IMR-90 (cell line): ENCODE measurements at regions not wholly inside any gene's neighbourhood (a gene's known extent, or its start where the extent isn't known, plus 50 kb on each side); places are given as distances from the start of the nearest gene placed in this dataset.

Experiments used
- ATAC-seq: fragments of 200-7000 bp; cut with Tn5 transposase; 2 replicates; pipeline ENCODE4 v1.9.1; 2020; ENCODE audit warnings: low read depth, mild to moderate bottlenecking, moderate library complexity
- BruUV-seq: library from RNA; stranded (reverse); fragments of 400-500 nt; replicated peaks from 2 replicates; lab custom pipeline; 2021; lab: Mats Ljungman, UMichigan
- CTCF ChIA-PET: fragments of 300-600 bp; formaldehyde crosslinking; extraction: SDS; loops from one replicate; lab custom pipeline; 2021; ENCODE audit warnings: antibody characterized with exemption; lab: Yijun Ruan, JAX
- POLR2A ChIA-PET: fragments of 300-600 bp; sonication (Branson Sonifier 250); formaldehyde crosslinking; loops from one replicate; lab custom pipeline; 2022; ENCODE audit warnings: antibody characterized with exemption; ENCODE audit not compliant: unreplicated experiment; lab: Charles Lee
- DNase-seq: peaks from one replicate; pipeline ENCODE4 v3.0.0; 2013
- H2AFZ ChIP-seq: replicated peaks from 2 replicates; pipeline ENCODE3; 2013; ENCODE audit warnings: low read length, mild to moderate bottlenecking; ENCODE audit not compliant: poor library complexity
- H2AK5ac ChIP-seq: 2 replicates; pipeline ENCODE4 v1.6.1; 2013; ENCODE audit warnings: low read depth, low read length, inconsistent platforms
- H2AK9ac ChIP-seq: replicated peaks from 2 replicates; pipeline ENCODE3; 2013; ENCODE audit warnings: mild to moderate bottlenecking, low read depth, low read length, moderate library complexity; ENCODE audit not compliant: poor library complexity
- H2BK120ac ChIP-seq: 2 replicates; pipeline ENCODE4 v1.6.1; 2013; ENCODE audit warnings: low read depth, low read length, inconsistent platforms
- H2BK15ac ChIP-seq: 3 replicates; pipeline ENCODE4 v1.6.1; 2013; ENCODE audit warnings: low read depth, low read length, inconsistent platforms
- H2BK20ac ChIP-seq: 2 replicates; pipeline ENCODE4 v1.6.1; 2013; ENCODE audit warnings: low read depth, mild to moderate bottlenecking, inconsistent platforms, low read length, moderate library complexity
- H2BK5ac ChIP-seq: 2 replicates; pipeline ENCODE4 v1.6.1; 2013; ENCODE audit warnings: mild to moderate bottlenecking, low read depth, low read length, inconsistent platforms; ENCODE audit not compliant: poor library complexity, severe bottlenecking
- H3K14ac ChIP-seq: replicated peaks from 2 replicates; pipeline ENCODE4 v1.6.1; 2013; ENCODE audit warnings: low read depth, low read length, inconsistent platforms
- H3K18ac ChIP-seq: 2 replicates; pipeline ENCODE4 v1.6.1; 2013; ENCODE audit warnings: low read depth, low read length, control low read depth
- H3K23ac ChIP-seq: 2 replicates; pipeline ENCODE4 v1.6.1; 2013; ENCODE audit warnings: low read depth, low read length, inconsistent platforms
- H3K27ac ChIP-seq: 2 replicates; pipeline ENCODE4 v1.5.1; 2013; ENCODE audit warnings: mild to moderate bottlenecking, control low read depth, low read length; ENCODE audit not compliant: insufficient read depth
- H3K27me3 ChIP-seq: 2 replicates; pipeline ENCODE4 v1.6.1; 2013; ENCODE audit warnings: low read length; ENCODE audit not compliant: control insufficient read depth, insufficient read depth
- H3K36me3 ChIP-seq: 2 replicates; pipeline ENCODE4 v1.6.1; 2013; ENCODE audit warnings: low read length, mixed read lengths; ENCODE audit not compliant: control insufficient read depth, insufficient read depth
- H3K4ac ChIP-seq: 2 replicates; pipeline ENCODE4 v1.6.1; 2013; ENCODE audit warnings: low read depth, low read length, inconsistent platforms
- H3K4me1 ChIP-seq: 2 replicates; pipeline ENCODE4 v1.6.1; 2013; ENCODE audit warnings: low read length, mixed read lengths; ENCODE audit not compliant: control insufficient read depth, insufficient read depth
- H3K4me2 ChIP-seq: 2 replicates; pipeline ENCODE4 v1.6.1; 2013; ENCODE audit warnings: low read depth, mild to moderate bottlenecking, control low read depth, low read length, moderate library complexity
- H3K4me3 ChIP-seq: 2 replicates; pipeline ENCODE4 v1.5.1; 2013; ENCODE audit warnings: low read depth, mild to moderate bottlenecking, control low read depth, low read length, moderate library complexity; ENCODE audit not compliant: insufficient read depth
- H3K56ac ChIP-seq: 2 replicates; pipeline ENCODE4 v1.6.1; 2013; ENCODE audit warnings: low read length, inconsistent platforms; ENCODE audit not compliant: insufficient read depth; ENCODE audit errors: extremely low read depth
- H3K79me1 ChIP-seq, 2 experiments: 2 replicates each; pipeline ENCODE4 v1.6.1; 2013; ENCODE audit warnings: low read length in 2 of 2, inconsistent platforms in 1 of 2, low read depth in 1 of 2
- H3K9ac ChIP-seq: 2 replicates; pipeline ENCODE4 v1.6.1; 2013; ENCODE audit warnings: low read depth, low read length, control low read depth
- H3K9me1 ChIP-seq: 2 replicates; pipeline ENCODE4 v1.6.1; 2013; ENCODE audit warnings: low read length, inconsistent platforms; ENCODE audit not compliant: insufficient read depth
- H3K9me3 ChIP-seq: 2 replicates; pipeline ENCODE4 v1.6.1; 2013; ENCODE audit warnings: low read length; ENCODE audit not compliant: control insufficient read depth, insufficient read depth
- H4K20me1 ChIP-seq: 2 replicates; pipeline ENCODE4 v1.6.1; 2013; ENCODE audit warnings: low read length, inconsistent platforms; ENCODE audit not compliant: insufficient read depth
- H4K5ac ChIP-seq: 2 replicates; pipeline ENCODE4 v1.6.1; 2013; ENCODE audit warnings: mild to moderate bottlenecking, low read depth, low read length, control low read depth
- H4K8ac ChIP-seq, 2 experiments: 2 replicates each; pipeline ENCODE4 v1.6.1; 2013; ENCODE audit warnings: low read depth in 2 of 2, low read length in 2 of 2, control low read depth in 1 of 2, inconsistent platforms in 1 of 2
- H4K91ac ChIP-seq: 2 replicates; pipeline ENCODE4 v1.6.1; 2013; ENCODE audit warnings: low read depth, low read length, inconsistent platforms; ENCODE audit not compliant: insufficient read depth
- BHLHE40 ChIP-seq: fragments of 150-350 bp; IDR thresholded peaks from 2 replicates; pipeline ENCODE4 v1.6.1; 2016; ENCODE audit warnings: mild to moderate bottlenecking, low read depth, low read length
- CEBPB ChIP-seq: IDR thresholded peaks from 2 replicates; pipeline ENCODE4 v1.6.1; 2012; ENCODE audit warnings: low read depth, low read length, improper control_type of control experiment
- CHD1 ChIP-seq: IDR thresholded peaks from 2 replicates; pipeline ENCODE4 v1.6.1; 2012; ENCODE audit warnings: low read depth, low read length, improper control_type of control experiment
- FOS ChIP-seq: fragments of 150-350 bp; IDR thresholded peaks from 2 replicates; pipeline ENCODE4 v1.6.1; 2016; ENCODE audit warnings: low read depth, low read length
- MAFK ChIP-seq: IDR thresholded peaks from 2 replicates; pipeline ENCODE4 v1.6.1; 2012; ENCODE audit warnings: low read depth, low read length, improper control_type of control experiment
- MAZ ChIP-seq: IDR thresholded peaks from 2 replicates; pipeline ENCODE4 v1.6.1; 2012; ENCODE audit warnings: low read depth, mild to moderate bottlenecking, low read length, improper control_type of control experiment, moderate library complexity, borderline replicate concordance
- MXI1 ChIP-seq: IDR thresholded peaks from 2 replicates; pipeline ENCODE4 v1.6.1; 2012; ENCODE audit warnings: low read depth, mild to moderate bottlenecking, low read length, moderate library complexity, borderline replicate concordance
- NFE2L2 ChIP-seq: fragments of 150-350 bp; IDR thresholded peaks from 2 replicates; pipeline ENCODE4 v1.6.1; 2016; ENCODE audit warnings: low read depth, mild to moderate bottlenecking, low read length
- POLR2A ChIP-seq: IDR thresholded peaks from 2 replicates; pipeline ENCODE4 v1.6.1; 2012; ENCODE audit warnings: mild to moderate bottlenecking, low read depth, low read length
- RAD21 ChIP-seq: IDR thresholded peaks from 2 replicates; pipeline ENCODE4 v1.6.1; 2012; ENCODE audit warnings: low read length, improper control_type of control experiment
- RCOR1 ChIP-seq: IDR thresholded peaks from 2 replicates; pipeline ENCODE4 v1.6.1; 2012; ENCODE audit warnings: mild to moderate bottlenecking, low read length, improper control_type of control experiment; ENCODE audit not compliant: insufficient replicate concordance
- RFX5 ChIP-seq: IDR thresholded peaks from 2 replicates; pipeline ENCODE4 v1.8.0; 2012; ENCODE audit warnings: low read depth, mild to moderate bottlenecking, low read length, moderate library complexity
- SMC3 ChIP-seq: fragments of 150-350 bp; IDR thresholded peaks from 2 replicates; pipeline ENCODE4 v1.6.1; 2016; ENCODE audit warnings: low read depth, mild to moderate bottlenecking, antibody characterized with exemption, low read length, moderate library complexity
- WGBS, 2 experiments: methylation state at CpG; one replicate each; pipeline versions ENCODE4 v1.1.5 to v1.1.7; 2013; ENCODE audit warnings: missing lambda C conversion rate in 2 of 2; ENCODE audit not compliant: insufficient read length in 1 of 2; ENCODE audit errors: extremely low coverage in 2 of 2; 5-methylcytosine and 5-hydroxymethylcytosine counted together
- dilution Hi-C: fragments of 300-500 bp; cut with HindIII; formaldehyde crosslinking; loops from one replicate; pipeline ENCODE4 v1.14.3; 2018; ENCODE audit warnings: low sequenced_read_pairs; ENCODE audit not compliant: unreplicated experiment
- in situ Hi-C: fragments of 300-500 bp; cut with MboI; formaldehyde crosslinking; loops from 3 replicates; pipeline ENCODE4 v1.14.3; 2019; ENCODE audit warnings: low sequenced_read_pairs, inconsistent platforms, mixed read lengths
- intact Hi-C: fragments of 100-400 bp; cut with micrococcal nuclease; formaldehyde crosslinking; loops from 2 replicates; pipeline ENCODE4 v1.10.0; 2022
- TF ChIP-seq, protein P1 (sequence below): conservative IDR thresholded peaks from 2 replicates; pipeline ENCODE4 v1.5.1; 2012; ENCODE audit warnings: mild to moderate bottlenecking, low read depth, low read length, improper control_type of control experiment
- TF ChIP-seq, protein P2 (sequence below): fragments of 150-350 bp; IDR thresholded peaks from 2 replicates; pipeline ENCODE4 v1.6.1; 2017; ENCODE audit warnings: mild to moderate bottlenecking, antibody characterized with exemption, low read length, low read depth
- TF ChIP-seq, protein P3 (sequence below): fragments of 150-350 bp; IDR thresholded peaks from 2 replicates; pipeline ENCODE4 v1.6.1; 2016; ENCODE audit warnings: low read depth, mild to moderate bottlenecking, low read length, moderate library complexity, borderline replicate concordance

DNA sequence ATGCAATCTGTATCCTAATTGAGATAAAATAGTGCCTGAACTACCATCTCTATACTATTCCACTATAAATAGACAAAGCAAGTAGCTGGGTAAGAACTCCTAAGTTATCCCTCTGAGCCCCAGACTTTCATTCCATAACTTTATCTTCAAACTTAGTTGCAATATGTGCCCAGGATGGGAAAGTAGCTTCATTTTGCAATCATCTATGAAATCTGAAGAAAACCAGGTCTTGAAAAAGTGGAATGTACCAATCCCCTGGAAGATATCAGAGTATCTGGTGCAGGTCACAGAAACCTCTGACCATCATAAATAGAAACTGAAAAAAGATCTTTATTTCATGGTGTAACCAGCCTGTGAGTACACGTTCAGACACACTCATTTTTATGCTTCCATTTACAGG, 78.1 kb upstream of the TMEM178A start:
- Histone ChIP-seq H4K20me1 (no peaks in the 10 kb centered on the region), H2BK15ac (no peak overlapping the region), H3K14ac (no peak overlapping the region), H3K9me3 (0 out of 2 replicates have a peak, but pooled peaks cover 3% of the 10 kb centered on the region), H2AK9ac (no peak overlapping the region), H2BK20ac (no peak overlapping the region), H3K36me3 (no peaks in the 10 kb centered on the region; the same call in 1 of the 2 replicates), H2AK5ac (no peak overlapping the region), H3K4me2 (no peak overlapping the region), H3K4ac (no peak overlapping the region), H4K5ac (no peak overlapping the region), H3K4me3 (no peak overlapping the region), H3K23ac (no peak overlapping the region), H4K8ac (no peak overlapping the region), H3K27me3 (no peaks in the 10 kb centered on the region), H2BK5ac (no peak overlapping the region), H3K4me1 (peaks cover 7% of the 10 kb centered on the region; the same call in 1 of the 2 replicates), H2BK120ac (no peak overlapping the region), H3K27ac (no peak overlapping the region), H4K91ac (no peak overlapping the region), H2AFZ (no peak overlapping the region), H3K56ac (no peak overlapping the region), H3K9me1 (no peaks in the 10 kb centered on the region), H3K9ac (no peak overlapping the region), H3K18ac (no peak overlapping the region), H3K79me1 (no peaks in the 10 kb centered on the region)
- CTCF ChIA-PET: no interaction called here
- intact Hi-C loops (no loop called here), in situ Hi-C loops (no loop called here), dilution Hi-C loops (no loop called here)
- BruUV-seq: no TSS peak
- POLR2A ChIA-PET: no interaction called here
- ATAC-seq (no peak), DNase-seq (no peak)
- no CpG with 5 or more reads among the region's 1 CpG for WGBS, 2 experiments
- TF ChIP-seq, protein P1, sequence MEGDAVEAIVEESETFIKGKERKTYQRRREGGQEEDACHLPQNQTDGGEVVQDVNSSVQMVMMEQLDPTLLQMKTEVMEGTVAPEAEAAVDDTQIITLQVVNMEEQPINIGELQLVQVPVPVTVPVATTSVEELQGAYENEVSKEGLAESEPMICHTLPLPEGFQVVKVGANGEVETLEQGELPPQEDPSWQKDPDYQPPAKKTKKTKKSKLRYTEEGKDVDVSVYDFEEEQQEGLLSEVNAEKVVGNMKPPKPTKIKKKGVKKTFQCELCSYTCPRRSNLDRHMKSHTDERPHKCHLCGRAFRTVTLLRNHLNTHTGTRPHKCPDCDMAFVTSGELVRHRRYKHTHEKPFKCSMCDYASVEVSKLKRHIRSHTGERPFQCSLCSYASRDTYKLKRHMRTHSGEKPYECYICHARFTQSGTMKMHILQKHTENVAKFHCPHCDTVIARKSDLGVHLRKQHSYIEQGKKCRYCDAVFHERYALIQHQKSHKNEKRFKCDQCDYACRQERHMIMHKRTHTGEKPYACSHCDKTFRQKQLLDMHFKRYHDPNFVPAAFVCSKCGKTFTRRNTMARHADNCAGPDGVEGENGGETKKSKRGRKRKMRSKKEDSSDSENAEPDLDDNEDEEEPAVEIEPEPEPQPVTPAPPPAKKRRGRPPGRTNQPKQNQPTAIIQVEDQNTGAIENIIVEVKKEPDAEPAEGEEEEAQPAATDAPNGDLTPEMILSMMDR: no peak
- TF ChIP-seq, protein P2, sequence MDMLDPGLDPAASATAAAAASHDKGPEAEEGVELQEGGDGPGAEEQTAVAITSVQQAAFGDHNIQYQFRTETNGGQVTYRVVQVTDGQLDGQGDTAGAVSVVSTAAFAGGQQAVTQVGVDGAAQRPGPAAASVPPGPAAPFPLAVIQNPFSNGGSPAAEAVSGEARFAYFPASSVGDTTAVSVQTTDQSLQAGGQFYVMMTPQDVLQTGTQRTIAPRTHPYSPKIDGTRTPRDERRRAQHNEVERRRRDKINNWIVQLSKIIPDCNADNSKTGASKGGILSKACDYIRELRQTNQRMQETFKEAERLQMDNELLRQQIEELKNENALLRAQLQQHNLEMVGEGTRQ: no peak
- TF ChIP-seq MAZ (no peak), FOS (no peak), MXI1 (no peak), RAD21 (no peak), RFX5 (no peak), MAFK (no peak), CHD1 (no peak), RCOR1 (no peak), SMC3 (no peak), CEBPB (no peak), NFE2L2 (no peak), BHLHE40 (no peak), POLR2A (no peak)
- TF ChIP-seq, protein P3, sequence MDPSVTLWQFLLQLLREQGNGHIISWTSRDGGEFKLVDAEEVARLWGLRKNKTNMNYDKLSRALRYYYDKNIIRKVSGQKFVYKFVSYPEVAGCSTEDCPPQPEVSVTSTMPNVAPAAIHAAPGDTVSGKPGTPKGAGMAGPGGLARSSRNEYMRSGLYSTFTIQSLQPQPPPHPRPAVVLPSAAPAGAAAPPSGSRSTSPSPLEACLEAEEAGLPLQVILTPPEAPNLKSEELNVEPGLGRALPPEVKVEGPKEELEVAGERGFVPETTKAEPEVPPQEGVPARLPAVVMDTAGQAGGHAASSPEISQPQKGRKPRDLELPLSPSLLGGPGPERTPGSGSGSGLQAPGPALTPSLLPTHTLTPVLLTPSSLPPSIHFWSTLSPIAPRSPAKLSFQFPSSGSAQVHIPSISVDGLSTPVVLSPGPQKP: no peak
